Mucosa of rectum (tissue), 2 donors: ENCODE measurements at regions not wholly inside any gene's neighbourhood (a gene's known extent, or its start where the extent isn't known, plus 50 kb on each side); places are given as distances from the start of the nearest gene placed in this dataset.

Experiments used
- H3K27ac ChIP-seq, 2 donors: one replicate each; pipeline ENCODE4 v1.7.0; 2013; ENCODE audit warnings: inconsistent platforms in 2 of 2, low read depth in 2 of 2, low read length in 2 of 2
- H3K27me3 ChIP-seq, 2 donors: one replicate each; pipeline ENCODE4 v1.7.0; 2013; ENCODE audit warnings: low read length in 2 of 2; ENCODE audit not compliant: control insufficient read depth in 2 of 2, insufficient read depth in 2 of 2
- H3K36me3 ChIP-seq, 2 donors: one replicate each; pipeline ENCODE4 v1.7.0; 2013; ENCODE audit warnings: low read length in 2 of 2; ENCODE audit not compliant: control insufficient read depth in 2 of 2, insufficient read depth in 2 of 2
- H3K4me1 ChIP-seq, 2 donors: one replicate each; pipeline ENCODE4 v1.7.0; 2013; ENCODE audit warnings: low read length in 2 of 2, mild to moderate bottlenecking in 1 of 2; ENCODE audit not compliant: control insufficient read depth in 2 of 2, insufficient read depth in 2 of 2
- H3K4me3 ChIP-seq, 2 donors: one replicate each; pipeline ENCODE4 v1.7.0; 2013; ENCODE audit warnings: low read length in 2 of 2
- H3K9ac ChIP-seq, 2 donors: one replicate each; pipeline ENCODE4 v1.7.0; 2013; ENCODE audit warnings: low read length in 2 of 2, low read depth in 1 of 2, mild to moderate bottlenecking in 1 of 2
- H3K9me3 ChIP-seq, 2 donors: one replicate each; pipeline ENCODE4 v1.7.0; 2013; ENCODE audit warnings: low read length in 2 of 2; ENCODE audit not compliant: control insufficient read depth in 2 of 2
- donor health status: healthy.
- donor health status: Normal muscosa, but diverticular disease.

GRCh38 chr2:128716299-128716721 is 397.6 kb upstream of the HS6ST1 start:
- H3K9ac ChIP-seq, result no peak overlapping the region
- H3K27me3 ChIP-seq, result no peaks in the 10 kb centered on the region

GRCh38 chr2:128717758-128718710 is 399.4 kb upstream of the HS6ST1 start:
- H3K4me3 ChIP-seq, result no peak overlapping the region
- H3K9ac ChIP-seq, result no peak overlapping the region
- H3K27me3 ChIP-seq, result no peaks in the 10 kb centered on the region
- H3K27ac ChIP-seq, result no peak overlapping the region
- no peaks in the 10 kb centered on the region for H3K9me3 ChIP-seq
- H3K36me3 ChIP-seq, result no peaks in the 10 kb centered on the region
- no peaks in the 10 kb centered on the region for H3K4me1 ChIP-seq

More at GRCh38 chr2:128716299-128716721, 397.6 kb upstream of the HS6ST1 start:
- Histone ChIP-seq H3K9me3 (no peaks in the 10 kb centered on the region), H3K4me3 (no peak overlapping the region), H3K27ac (no peak overlapping the region), H3K4me1 (no peaks in the 10 kb centered on the region), H3K36me3 (no peaks in the 10 kb centered on the region)

GRCh38 chr2:128720080-128721022 is 401.7 kb upstream of the HS6ST1 start:
- Histone ChIP-seq H3K4me3 (no peak overlapping the region), H3K27me3 (no peaks in the 10 kb centered on the region), H3K9me3 (no peaks in the 10 kb centered on the region), H3K36me3 (no peaks in the 10 kb centered on the region), H3K4me1 (no peaks in the 10 kb centered on the region), H3K27ac (no peak overlapping the region), H3K9ac (no peak overlapping the region)

- no peaks in the 10 kb centered on the region for H3K4me1 ChIP-seq
- H3K4me3 ChIP-seq, result no peak overlapping the region
- no peaks in the 10 kb centered on the region for H3K36me3 ChIP-seq
- H3K9ac ChIP-seq, result no peak overlapping the region
- H3K27ac ChIP-seq, result no peak overlapping the region
- H3K9me3 ChIP-seq, result no peaks in the 10 kb centered on the region
- H3K27me3 ChIP-seq, result no peaks in the 10 kb centered on the region
These were observed 402.4 kb upstream of the HS6ST1 start for GRCh38 chr2:128721096-128721495.

- Histone ChIP-seq H3K36me3 (no peaks in the 10 kb centered on the region), H3K9ac (no peak overlapping the region), H3K27ac (no peak overlapping the region)
These were observed 403.8 kb upstream of the HS6ST1 start for GRCh38 chr2:128722489-128722888.

GRCh38 chr2:128724547-128724946 is 405.9 kb upstream of the HS6ST1 start:
- Histone ChIP-seq H3K4me3 (no peak overlapping the region), H3K36me3 (no peaks in the 10 kb centered on the region), H3K4me1 (no peaks in the 10 kb centered on the region), H3K27ac (no peak overlapping the region), H3K9me3 (no peaks in the 10 kb centered on the region), H3K9ac (no peak overlapping the region), H3K27me3 (no peaks in the 10 kb centered on the region)

More at GRCh38 chr2:128722489-128722888, 403.8 kb upstream of the HS6ST1 start:
- no peak overlapping the region for H3K4me3 ChIP-seq
- no peaks in the 10 kb centered on the region for H3K27me3 ChIP-seq
- no peaks in the 10 kb centered on the region for H3K9me3 ChIP-seq
- no peaks in the 10 kb centered on the region for H3K4me1 ChIP-seq

- H3K9ac ChIP-seq, result no peak overlapping the region
- H3K27me3 ChIP-seq, result no peaks in the 10 kb centered on the region
- H3K36me3 ChIP-seq, result no peaks in the 10 kb centered on the region
- H3K4me3 ChIP-seq, result no peak overlapping the region
- H3K9me3 ChIP-seq, result no peaks in the 10 kb centered on the region
- no peaks in the 10 kb centered on the region for H3K4me1 ChIP-seq
- H3K27ac ChIP-seq, result no peak overlapping the region
These were observed 406.3 kb upstream of the HS6ST1 start for GRCh38 chr2:128724972-128725371.

- Histone ChIP-seq H3K9ac (no peak overlapping the region), H3K4me1 (no peaks in the 10 kb centered on the region), H3K27ac (no peak overlapping the region), H3K9me3 (no peaks in the 10 kb centered on the region), H3K36me3 (no peaks in the 10 kb centered on the region), H3K27me3 (no peaks in the 10 kb centered on the region), H3K4me3 (no peak overlapping the region)
These were observed 407.6 kb upstream of the HS6ST1 start for GRCh38 chr2:128726236-128726635.

GRCh38 chr2:128726911-128727310 is 408.2 kb upstream of the HS6ST1 start:
- no peak overlapping the region for H3K9ac ChIP-seq
- no peaks in the 10 kb centered on the region for H3K36me3 ChIP-seq
- H3K9me3 ChIP-seq, result no peaks in the 10 kb centered on the region
- H3K27ac ChIP-seq, result no peak overlapping the region
- no peaks in the 10 kb centered on the region for H3K27me3 ChIP-seq
- no peak overlapping the region for H3K4me3 ChIP-seq
- H3K4me1 ChIP-seq, result no peaks in the 10 kb centered on the region

- H3K36me3 ChIP-seq, result no peaks in the 10 kb centered on the region
- no peak overlapping the region for H3K9ac ChIP-seq
- no peak overlapping the region for H3K4me3 ChIP-seq
- H3K27me3 ChIP-seq, result no peaks in the 10 kb centered on the region
- no peak overlapping the region for H3K27ac ChIP-seq
- H3K9me3 ChIP-seq, result no peaks in the 10 kb centered on the region
- H3K4me1 ChIP-seq, result no peaks in the 10 kb centered on the region
These were observed 408.7 kb upstream of the HS6ST1 start for GRCh38 chr2:128727404-128727803.
